NCI-H1417 (cell line): ENCODE measurements at regions not wholly inside any gene's neighbourhood (a gene's known extent, or its start where the extent isn't known, plus 50 kb on each side); places are given as distances from the start of the nearest gene placed in this dataset.

Source experiments
- DNase-seq, 3 experiments: peaks; one replicate each; lab custom pipeline; 2025; lab: John Stamatoyannopoulos, UW

GRCh38 chr3:152516216-152516615 lies 247.5 kb downstream of the MBNL1 start:
- DNase-seq: no peak

- DNase-seq: no peak
Observed at GRCh38 chr3:152517502-152517901, 248.8 kb downstream of the MBNL1 start.

DNA sequence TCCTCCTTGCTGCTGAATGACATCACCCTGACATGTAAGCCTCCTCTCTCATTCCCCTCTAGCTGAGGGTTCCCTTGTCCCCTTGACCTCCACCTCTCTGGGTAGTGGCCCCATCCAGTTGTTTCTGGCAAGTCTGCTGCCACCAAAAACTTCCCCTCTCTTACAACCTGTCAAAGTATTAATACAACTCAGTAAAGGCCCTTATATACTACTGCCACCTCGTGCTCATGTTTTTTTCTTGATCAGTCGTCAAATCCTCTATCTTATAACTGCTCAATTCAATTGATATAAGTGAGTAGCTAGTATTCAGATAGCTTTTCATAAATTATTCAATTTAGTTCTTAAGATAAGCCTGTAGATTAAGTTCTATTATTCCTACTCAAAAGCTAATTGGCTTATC lies 249.6 kb downstream of the MBNL1 start:
- no peak for DNase-seq

DNA sequence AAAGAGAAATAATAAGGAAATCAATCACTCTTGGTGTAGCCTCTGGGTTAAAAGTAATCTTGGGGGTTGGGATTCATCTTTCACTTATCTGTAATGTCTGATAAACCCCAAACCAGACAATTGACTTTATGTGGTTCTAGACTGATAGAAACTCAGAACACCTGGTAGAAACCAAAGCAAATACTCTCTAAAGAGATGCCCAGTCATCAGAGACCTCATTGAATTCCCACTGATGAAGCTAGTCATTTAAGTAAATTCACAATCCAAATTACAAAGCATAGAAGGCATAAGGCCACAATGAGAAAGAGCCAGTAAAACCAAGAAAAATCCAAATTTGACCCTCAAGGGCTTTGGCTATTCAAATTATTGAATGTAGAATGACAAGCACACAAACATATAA lies 250.6 kb downstream of the MBNL1 start:
- DNase-seq: no peak

DNA sequence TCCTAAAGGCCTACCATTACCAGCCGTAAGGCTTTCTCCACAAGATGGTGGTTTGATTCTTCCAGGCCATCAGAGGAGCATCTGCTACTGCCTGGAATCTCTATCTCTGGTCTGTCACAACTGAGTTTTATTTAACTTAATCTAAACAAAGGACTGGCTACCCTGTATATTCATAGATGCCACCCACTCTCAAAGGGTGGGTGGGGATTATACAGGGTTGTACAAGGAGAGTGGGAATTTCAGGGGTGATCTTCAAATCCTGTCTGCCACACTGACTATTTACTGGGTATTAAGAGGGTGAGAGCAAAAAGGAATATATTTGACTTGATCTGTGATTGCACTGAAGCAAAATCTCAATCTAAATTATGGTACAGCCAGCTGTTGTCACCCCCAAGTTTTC lies 253.3 kb downstream of the MBNL1 start:
- no peak for DNase-seq

- DNase-seq: peak; percentile 46 to 83 (median 67)
Observed at GRCh38 chr3:152524198-152525140, 255.7 kb downstream of the MBNL1 start.

DNA sequence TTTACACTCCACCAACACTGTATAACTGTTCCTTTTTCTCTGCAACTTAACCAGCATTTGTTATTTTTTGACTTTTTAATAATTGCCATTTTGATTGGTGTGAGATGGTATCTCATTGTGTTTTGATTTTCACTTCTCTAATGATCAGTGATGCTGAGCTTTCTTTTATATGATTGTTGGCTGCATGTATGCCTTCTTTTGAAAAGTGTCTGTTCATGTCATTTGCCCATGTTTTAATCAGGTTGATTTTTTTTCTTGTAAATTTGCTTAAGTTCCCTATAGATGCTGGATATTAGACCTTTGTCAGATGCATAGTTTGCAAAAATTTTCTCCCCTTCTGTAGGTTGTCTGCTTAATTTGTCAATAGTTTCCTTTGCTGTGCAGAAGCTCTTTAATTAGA lies 263.0 kb downstream of the MBNL1 start:
- DNase-seq: no peak

- no peak for DNase-seq
Observed at GRCh38 chr3:152538518-152538917, 269.8 kb downstream of the MBNL1 start.

DNA sequence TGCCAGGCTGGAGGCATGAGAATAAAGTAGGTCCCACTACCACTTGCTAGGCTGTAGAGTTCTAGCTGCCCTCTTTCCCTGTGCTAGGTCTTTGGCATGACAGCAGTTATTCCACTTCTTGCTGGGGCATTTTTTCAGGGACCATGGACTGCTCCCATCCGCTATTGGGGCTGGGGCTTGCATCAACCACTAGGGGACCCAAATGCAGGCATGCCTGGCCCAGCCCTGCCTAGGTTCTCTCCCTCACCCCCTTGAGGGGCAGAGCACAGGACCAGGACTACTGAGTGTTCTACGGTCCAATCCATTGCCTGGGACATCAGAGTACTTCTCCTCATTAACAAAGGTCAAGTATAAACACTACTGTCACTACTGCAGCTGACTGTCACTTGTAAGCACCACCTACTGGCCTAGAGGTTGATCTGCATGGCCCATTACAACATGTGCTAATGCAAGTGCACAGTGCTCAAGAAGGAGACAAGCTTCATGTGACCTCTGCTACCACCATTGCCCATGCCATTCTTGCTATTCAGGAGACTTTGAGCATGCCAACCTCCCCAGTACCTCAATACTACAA lies 270.5 kb downstream of the MBNL1 start:
- DNase-seq: no peak

DNA sequence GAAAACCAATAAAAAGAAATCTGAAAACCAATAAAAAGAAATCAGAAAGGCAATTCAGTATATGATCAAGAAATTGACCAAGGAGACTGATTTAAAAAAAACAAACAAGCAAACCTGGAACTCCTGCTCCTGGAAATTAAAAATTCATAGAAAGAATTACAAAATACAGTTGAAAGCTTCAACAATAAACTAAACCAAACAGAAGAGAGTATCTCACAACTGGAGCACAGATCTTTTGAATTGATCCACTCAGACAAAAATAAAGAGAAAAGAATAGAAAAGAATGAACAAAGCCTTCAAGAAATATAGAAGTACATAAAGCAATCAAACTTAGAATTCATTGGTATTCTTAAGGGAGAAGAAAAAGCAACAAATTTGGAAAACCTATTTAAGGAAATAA lies 271.4 kb downstream of the MBNL1 start:
- DNase-seq: no peak

- DNase-seq: no peak
Observed at GRCh38 chr3:152547153-152547552, 278.4 kb downstream of the MBNL1 start.

DNA sequence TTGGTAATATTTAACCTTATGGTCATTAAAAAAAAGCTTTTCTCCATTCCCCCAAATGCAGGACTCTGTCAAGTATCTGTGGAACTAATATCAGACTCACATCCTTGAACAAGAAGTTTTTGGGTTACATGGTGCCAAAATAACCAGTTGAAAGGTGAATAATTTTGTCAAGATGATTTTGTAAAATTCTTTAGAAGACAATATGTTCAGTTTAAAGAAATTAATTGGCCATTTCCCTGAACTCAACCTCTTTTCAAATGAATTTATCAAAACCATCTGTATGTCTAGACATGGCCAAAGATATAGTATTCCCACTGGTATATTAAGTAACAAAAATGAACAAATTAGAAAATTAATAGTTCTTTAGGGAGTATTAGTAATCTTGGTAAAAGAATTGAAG lies 280.5 kb downstream of the MBNL1 start:
- no peak for DNase-seq

- DNase-seq: no peak
Observed at GRCh38 chr3:152550284-152550683, 281.6 kb downstream of the MBNL1 start.

- no peak for DNase-seq
Observed at GRCh38 chr3:152554980-152555379, 280.0 kb upstream of the P2RY1 start.

GRCh38 chr3:152555666-152556291 lies 279.2 kb upstream of the P2RY1 start:
- DNase-seq: no peak

DNA sequence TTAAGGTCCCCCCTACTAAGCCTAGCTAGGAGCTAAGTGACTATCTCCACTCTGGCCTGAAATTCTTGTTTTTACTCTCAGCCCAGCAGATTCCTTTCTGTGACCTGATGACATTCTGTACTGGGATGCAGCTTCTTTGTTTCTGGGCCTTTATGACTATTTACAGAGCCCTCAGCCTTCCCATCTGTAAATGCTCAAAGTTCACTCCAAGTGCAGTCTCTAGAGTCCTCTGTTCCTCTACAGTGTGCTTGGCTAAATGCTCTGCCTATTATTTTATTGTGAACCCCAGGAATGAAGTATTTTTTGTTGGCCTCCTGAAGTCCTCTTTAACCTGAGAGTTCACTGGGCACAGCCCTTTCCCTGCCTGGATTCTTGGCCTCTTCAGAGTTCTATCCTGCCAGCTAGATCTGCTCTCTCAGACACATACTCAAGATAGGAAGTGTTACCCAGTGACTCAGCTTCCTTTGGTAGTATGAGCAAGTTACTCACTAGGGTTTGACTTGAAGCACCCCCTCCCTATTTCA lies 278.1 kb upstream of the P2RY1 start:
- no peak for DNase-seq

DNA sequence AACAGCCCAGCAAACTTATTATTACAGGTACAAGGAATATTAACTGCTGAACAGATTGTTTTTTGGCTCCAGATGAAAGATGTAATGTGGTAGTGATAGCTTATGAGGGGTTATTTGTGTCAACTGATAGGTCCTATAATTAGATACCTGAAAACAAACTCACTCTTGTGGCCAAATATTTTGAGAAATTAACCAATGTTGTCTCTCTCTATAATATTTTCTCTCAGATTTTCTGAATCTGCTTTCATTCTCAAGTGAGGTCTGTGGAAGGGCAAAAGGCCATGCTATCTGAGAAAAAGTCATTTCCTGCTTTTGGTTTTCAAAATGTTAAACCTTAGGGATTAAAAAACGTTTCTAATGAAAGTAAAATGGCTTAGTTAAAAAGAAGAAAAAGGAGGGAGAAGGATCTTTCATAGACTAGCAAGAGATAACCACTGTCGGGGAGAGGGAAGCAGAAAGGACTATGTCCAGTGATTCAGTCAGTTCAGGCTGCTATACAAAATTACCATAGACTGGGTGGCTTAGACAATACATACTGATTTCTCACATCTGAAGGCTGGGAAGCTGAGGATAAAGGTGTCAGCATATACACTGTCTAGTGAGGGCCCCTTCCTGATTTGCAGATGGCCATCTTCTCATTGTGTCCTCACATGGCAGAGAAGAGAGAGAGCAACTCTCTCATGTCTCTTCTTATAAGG lies 277.5 kb upstream of the P2RY1 start:
- DNase-seq: no peak

- no peak for DNase-seq
Observed at GRCh38 chr3:152558386-152558785, 276.5 kb upstream of the P2RY1 start.

DNA sequence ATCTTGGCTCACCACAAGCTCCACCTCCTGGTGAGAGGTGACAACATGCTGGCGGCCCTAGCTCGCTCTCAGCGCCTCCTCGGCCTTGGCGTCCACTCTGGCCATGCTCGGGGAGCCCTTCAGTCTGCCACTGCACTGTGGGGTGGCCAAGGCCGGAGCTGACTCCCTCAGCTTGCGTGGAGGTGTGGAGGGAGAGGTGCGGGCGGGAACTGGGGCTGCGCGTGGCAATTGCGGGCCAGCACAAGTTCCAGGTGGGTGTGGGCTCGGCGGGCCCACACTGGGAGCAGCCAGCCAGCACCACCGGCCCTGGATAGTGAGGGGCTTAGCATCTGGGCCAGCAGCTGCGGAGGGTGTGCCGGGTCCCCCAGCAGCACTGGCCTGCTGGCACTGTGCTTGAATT lies 275.7 kb upstream of the P2RY1 start:
- DNase-seq: no peak

- no peak for DNase-seq
Observed at GRCh38 chr3:152564459-152564858, 270.5 kb upstream of the P2RY1 start.

DNA sequence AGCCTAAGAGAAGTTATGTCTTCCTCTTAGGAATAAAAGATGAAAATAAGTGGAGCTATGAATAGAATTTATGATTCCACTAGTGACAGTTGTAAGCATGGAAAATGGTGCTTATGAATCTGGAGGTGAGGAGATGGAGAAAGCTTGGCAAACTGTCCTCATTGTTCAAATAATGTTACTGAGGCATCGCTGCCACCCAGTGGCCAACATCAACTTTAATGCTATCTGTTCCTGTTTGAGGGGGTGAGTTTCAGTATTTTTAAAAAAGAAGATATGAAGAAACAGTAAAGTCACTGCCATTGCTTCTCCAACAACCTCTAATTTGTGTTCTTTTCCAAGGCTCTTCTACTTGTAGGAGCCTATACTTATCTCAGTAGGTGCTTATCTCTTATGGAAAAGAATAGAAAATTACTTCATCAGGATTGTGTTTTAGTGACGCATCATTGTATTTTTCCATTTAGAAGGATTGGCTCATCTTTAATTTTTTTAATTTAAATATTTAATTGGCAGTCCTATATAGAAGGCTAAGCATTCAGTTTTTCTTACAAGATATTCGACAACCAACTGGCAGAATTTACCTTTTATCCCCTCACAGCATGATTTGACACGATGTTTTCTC lies 260.4 kb upstream of the P2RY1 start:
- peak in 2 of 3 experiments; percentile 61 to 85 for DNase-seq

GRCh38 chr3:152578769-152579168 lies 256.2 kb upstream of the P2RY1 start:
- no peak for DNase-seq
